ENCODE measurements at regions not wholly inside any gene's neighbourhood (a gene's known extent, or its start where the extent isn't known, plus 50 kb on each side); places are given as distances from the start of the nearest gene placed in this dataset.

- H3K4me3 ChIP-seq (ENCODE audit: low read depth, poor library complexity, severe bottlenecking): no peak overlapping the region
- no peak for TF ChIP-seq POLR2A (IDR thresholded peaks at IDR 0.05)
- TF ChIP-seq CTCF (IDR thresholded peaks at IDR 0.05): no peak
- 90 to 93% methylated on average over 5 of the region's 5 CpGs for WGBS, 2 donors
- intact Hi-C loops (cut with DNase I; ENCODE audit: low total_unique reads): no loop called here
- DNase-seq (ENCODE audit: low spot score in 2 of 2): no peak
Measured at GRCh38 chr4:138943893-138944292, 71.7 kb upstream of the NOCT start.

- TF ChIP-seq POLR2A (IDR thresholded peaks at IDR 0.05) (no peak), CTCF (IDR thresholded peaks at IDR 0.05) (no peak)
- no peak for DNase-seq (ENCODE audit: low spot score in 2 of 2)
- H3K4me3 ChIP-seq (ENCODE audit: low read depth, poor library complexity, severe bottlenecking): no peak overlapping the region
- 94 to 100% methylated on average over 1 of the region's 1 CpG for WGBS, 2 donors
- intact Hi-C loops (cut with DNase I; ENCODE audit: low total_unique reads): no loop called here
Measured at GRCh38 chr4:138941037-138941436, 74.5 kb upstream of the NOCT start.

- WGBS, 2 donors: 62 to 71% methylated on average over 4 of the region's 4 CpGs
- DNase-seq (ENCODE audit: low spot score in 2 of 2): no peak
- TF ChIP-seq CTCF (IDR thresholded peaks at IDR 0.05) (no peak), POLR2A (IDR thresholded peaks at IDR 0.05) (no peak)
- intact Hi-C loops (cut with DNase I; ENCODE audit: low total_unique reads): no loop called here
- H3K4me3 ChIP-seq (ENCODE audit: low read depth, poor library complexity, severe bottlenecking): no peak overlapping the region
Measured at GRCh38 chr4:138939960-138940359, 75.6 kb upstream of the NOCT start.

- no peak for DNase-seq (ENCODE audit: low spot score in 2 of 2)
- WGBS, 2 donors: 3 to 7% methylated on average over 3 of the region's 3 CpGs
- intact Hi-C loops (cut with DNase I; ENCODE audit: low total_unique reads): no loop called here
- H3K4me3 ChIP-seq (ENCODE audit: low read depth, poor library complexity, severe bottlenecking): no peak overlapping the region
- TF ChIP-seq CTCF (IDR thresholded peaks at IDR 0.05): no peak
- no peak for TF ChIP-seq POLR2A (IDR thresholded peaks at IDR 0.05)
Measured at GRCh38 chr4:138938366-138938690, 77.3 kb upstream of the NOCT start.

DNA sequence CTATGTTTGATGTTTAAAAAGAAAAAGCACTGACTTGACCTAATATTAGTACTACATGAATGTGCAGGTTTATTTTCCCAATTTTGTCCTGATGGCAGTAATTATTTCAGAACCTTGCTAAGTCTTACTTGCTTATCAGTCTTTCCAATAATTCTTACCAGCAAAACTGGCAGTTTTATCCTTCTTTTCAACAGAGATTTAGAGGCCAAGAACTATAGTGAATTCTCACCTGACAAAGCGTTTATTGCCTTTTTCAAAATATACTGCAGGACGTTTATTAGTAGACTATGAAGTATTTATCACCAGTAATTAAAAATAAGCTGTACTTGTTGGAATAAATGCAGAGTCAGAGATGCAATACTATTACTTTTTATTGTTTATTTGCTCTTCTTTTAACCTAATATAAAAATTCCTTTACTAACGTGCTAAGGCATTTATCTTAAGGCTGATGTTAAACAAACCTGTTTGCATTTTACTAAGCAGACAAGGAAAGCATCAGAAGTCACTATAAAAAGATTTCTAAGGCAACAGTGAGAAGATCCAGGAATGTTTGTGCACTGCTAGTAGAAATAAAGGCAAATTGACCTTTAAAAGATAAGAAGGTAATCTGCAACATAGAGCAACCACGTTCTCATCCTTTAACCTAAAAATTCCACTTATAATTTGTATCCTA is 80.3 kb upstream of the NOCT start:
- TF ChIP-seq POLR2A (IDR thresholded peaks at IDR 0.05): no peak
- no peak for TF ChIP-seq CTCF (IDR thresholded peaks at IDR 0.05)
- no peak for DNase-seq (ENCODE audit: low spot score in 2 of 2)
- 81 to 92% methylated on average over 4 of the region's 4 CpGs for WGBS, 2 donors
- intact Hi-C loops (cut with DNase I; ENCODE audit: low total_unique reads): no loop called here
- no peak overlapping the region for H3K4me3 ChIP-seq (ENCODE audit: low read depth, poor library complexity, severe bottlenecking)

GRCh38 chr4:138927072-138927471 is 88.5 kb upstream of the NOCT start:
- intact Hi-C loops (cut with DNase I; ENCODE audit: low total_unique reads): no loop called here
- H3K4me3 ChIP-seq (ENCODE audit: low read depth, poor library complexity, severe bottlenecking): no peak overlapping the region
- DNase-seq (ENCODE audit: low spot score in 2 of 2): no peak
- no peak for TF ChIP-seq CTCF (IDR thresholded peaks at IDR 0.05)
- no peak for TF ChIP-seq POLR2A (IDR thresholded peaks at IDR 0.05)

Measured in lower leg skin (tissue), 4 donors.